HG03159 (cell line): ENCODE measurements at regions not wholly inside any gene's neighbourhood (a gene's known extent, or its start where the extent isn't known, plus 50 kb on each side); places are given as distances from the start of the nearest gene placed in this dataset.

ENCODE experiments used
- ATAC-seq: cut with Tn5 transposase; IDR thresholded peaks from one replicate; pipeline ENCODE4 v1.9.1; 2021; ENCODE audit warnings: mild to moderate bottlenecking, moderate library complexity; ENCODE audit not compliant: unreplicated experiment

- ATAC-seq = no peak
These were observed 131.0 kb downstream of the PDGFRA start for GRCh38 chr4:54359919-54360650.

DNA sequence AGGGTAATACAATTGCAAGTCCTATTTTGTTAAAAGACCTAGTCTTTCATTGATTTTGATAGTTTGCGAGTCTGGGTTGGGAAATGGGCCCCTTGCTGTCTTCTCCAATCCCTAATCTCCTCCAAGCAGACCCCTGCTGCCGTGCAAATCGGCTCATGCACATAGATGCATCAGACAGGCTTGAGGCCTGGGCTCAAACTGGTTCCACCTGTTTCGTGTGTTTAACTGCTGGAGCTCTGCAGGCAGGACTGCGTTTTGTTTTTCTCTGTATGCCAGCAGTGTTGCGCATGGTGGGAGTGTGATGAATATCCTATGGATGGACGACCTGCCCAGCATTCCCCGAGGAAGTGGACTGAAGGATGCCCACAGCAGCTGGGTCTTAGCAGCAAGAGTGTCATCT lies 133.9 kb downstream of the PDGFRA start:
- no peak for ATAC-seq

- no peak for ATAC-seq
These were observed 136.6 kb downstream of the PDGFRA start for GRCh38 chr4:54365691-54366090.

DNA sequence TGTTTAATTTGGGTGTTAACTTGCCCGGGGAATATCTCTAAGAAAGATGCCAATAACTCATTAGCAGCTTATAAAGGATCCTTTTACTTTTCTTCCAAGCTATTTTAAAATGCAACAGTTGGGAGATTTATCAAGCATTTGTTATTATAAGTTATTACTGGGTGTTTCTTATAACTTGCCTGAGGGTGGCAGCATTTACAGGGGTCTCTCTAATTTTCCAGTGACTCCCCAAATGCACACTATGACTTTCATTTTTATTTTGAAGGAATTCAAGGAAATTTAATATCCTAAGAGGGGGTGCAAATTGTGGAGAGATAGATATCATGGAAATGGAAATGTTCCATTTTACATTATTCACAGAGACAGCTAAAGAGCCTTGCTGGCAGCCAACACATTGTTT lies 138.0 kb downstream of the PDGFRA start:
- ATAC-seq = no peak

DNA sequence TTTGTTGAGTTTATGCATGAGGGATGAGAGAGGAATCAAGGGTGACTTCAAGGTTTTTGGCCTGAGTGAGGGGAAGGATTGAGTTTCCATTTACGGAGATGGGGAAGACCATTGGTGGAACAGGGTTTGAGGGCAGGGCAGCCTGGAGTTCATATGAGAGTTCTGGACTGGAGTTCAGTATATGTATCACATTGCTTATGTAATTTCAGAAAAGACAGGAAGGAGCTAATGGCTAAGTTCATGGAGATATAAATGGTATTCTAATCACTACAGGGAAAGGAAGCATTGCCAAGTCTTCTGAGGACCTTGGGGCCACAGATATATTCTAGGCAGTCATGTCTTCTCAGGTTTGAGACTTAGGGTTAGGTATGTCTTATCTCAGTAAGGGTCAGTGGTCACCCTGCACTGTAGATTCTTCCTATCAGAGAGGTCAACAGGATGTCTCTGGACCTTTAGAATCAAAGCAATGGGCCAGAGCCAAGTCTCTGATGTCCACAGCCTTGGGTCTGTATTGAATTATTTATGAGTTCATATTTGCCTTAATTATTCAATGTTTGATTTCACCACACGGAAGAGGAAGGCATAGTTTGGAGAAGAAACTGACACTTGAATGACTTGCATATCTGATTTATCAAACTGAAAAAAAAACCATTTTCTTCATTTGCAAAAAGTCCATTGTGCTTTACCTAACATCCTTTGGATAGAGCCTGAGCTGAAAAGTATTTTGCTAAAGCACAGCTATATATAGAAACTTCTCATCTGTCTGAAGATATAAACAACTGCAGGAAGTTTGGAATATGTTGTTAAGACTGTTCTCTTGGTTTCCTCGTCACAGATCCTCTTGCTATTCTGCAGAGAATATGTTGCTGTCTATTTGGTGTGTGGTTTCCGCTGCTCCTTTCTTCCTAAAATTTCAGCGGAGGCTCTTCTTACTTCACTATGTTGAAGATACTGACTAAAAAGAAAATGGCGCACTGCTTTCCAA lies 139.5 kb downstream of the PDGFRA start:
- no peak for ATAC-seq

GRCh38 chr4:54371173-54371572 lies 142.1 kb downstream of the PDGFRA start:
- ATAC-seq = no peak

DNA sequence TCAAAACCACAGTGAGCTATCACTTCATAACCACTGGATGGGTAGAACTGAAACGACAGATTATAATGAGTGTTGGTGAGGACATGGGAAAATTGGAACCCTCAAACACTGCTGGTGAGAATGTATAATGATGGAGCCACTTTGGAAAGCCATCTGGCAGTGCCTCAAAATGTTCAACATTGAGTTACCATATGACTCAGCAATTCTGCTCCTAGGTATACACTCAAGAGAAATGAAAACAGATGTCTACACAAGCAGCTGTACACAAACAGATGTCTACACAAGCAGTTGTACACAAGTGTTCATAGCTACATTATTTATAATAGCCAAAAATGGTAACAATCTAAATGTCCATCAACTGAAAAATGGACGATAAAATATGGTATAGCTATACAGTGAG lies 143.9 kb downstream of the PDGFRA start:
- no peak for ATAC-seq

- ATAC-seq = no peak
These were observed 144.7 kb downstream of the PDGFRA start for GRCh38 chr4:54373718-54374210.

DNA sequence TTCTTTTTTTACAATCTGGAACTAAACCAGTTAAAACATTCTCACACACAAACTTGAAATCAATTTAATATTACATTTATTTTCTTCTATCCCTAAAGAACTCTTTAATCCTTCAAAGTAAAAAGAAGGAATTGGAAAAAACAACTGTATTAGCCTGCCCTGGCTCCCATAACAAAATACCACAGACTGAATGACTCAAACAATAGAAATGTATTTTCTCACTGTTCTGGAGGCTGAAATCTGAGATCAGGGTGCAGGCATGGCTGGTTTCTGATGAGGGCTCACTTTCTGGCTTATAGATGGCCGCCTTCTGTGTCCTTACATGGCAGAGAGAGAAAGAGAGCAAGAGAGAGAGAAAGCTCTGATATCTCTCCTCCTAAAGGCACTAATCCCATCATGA lies 149.4 kb downstream of the PDGFRA start:
- ATAC-seq = no peak

GRCh38 chr4:54384152-54384551 lies 155.1 kb downstream of the PDGFRA start:
- ATAC-seq = no peak

DNA sequence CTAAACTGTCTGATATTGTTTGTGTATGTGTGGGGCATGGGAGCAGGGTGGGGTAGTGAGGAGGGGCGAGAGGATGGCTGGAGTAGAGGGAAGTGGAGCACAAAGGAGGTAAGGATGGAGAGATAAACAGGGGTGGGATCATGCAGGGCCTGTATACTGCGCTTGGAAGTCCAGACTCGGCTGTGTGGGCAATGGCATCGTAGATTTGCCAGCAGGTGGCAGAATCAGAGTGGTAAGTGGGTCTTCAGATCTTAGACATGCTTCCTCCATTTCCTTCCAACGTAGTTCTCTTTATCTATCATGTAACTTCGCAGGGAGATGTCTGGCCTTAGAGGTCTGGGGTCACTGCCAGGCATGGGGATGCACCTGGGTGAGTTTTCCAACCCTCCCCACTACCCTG lies 155.5 kb downstream of the PDGFRA start:
- no peak for ATAC-seq

GRCh38 chr4:54386042-54386669 lies 157.1 kb downstream of the PDGFRA start:
- ATAC-seq = no peak

- no peak for ATAC-seq
These were observed 157.6 kb downstream of the PDGFRA start for GRCh38 chr4:54386693-54387092.

DNA sequence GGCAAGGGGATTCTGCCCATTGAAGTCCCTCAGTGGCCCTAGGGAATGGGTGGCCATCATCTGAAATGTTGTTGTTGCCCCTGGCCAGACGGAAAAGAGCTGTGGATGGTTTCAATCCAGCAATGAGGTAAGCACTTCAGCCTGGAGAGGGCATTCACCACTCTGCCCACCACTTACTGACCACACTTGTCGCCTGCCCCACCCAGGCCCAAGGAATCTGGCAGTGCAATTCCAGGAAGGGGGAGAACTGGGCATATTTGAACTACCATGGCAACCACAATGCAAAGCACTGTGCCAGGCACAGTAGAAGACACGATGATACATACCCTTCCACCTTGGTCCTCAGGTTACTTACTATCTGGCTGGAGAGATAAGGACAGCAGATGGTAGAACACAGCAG lies 161.6 kb downstream of the PDGFRA start:
- no peak for ATAC-seq

- no peak for ATAC-seq
These were observed 162.0 kb downstream of the PDGFRA start for GRCh38 chr4:54391104-54391503.

DNA sequence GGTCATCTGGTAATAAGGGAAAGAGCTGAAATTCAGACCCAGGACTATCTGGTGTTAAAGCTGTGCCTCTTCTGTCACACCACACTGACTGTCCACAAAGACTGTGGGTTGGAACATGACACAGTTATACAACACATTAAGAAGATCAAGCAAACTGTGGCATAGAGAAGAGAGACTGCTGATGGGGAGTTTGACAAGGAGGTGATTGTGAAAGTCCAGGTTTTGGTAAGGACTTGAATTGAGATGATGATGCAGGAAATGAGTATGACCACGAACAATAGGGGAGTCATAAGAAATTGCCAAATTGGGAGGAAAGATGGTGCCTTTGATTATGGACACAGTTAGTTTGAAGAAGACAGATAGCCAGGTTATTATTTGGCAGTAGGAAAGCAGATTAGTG lies 163.4 kb downstream of the PDGFRA start:
- no peak for ATAC-seq

GRCh38 chr4:54393243-54393642 lies 164.2 kb downstream of the PDGFRA start:
- no peak for ATAC-seq

- ATAC-seq = no peak
These were observed 166.0 kb downstream of the PDGFRA start for GRCh38 chr4:54395013-54395527.

- no peak for ATAC-seq
These were observed 171.1 kb downstream of the PDGFRA start for GRCh38 chr4:54400188-54400587.

- no peak for ATAC-seq
These were observed 171.7 kb downstream of the PDGFRA start for GRCh38 chr4:54400802-54401201.

GRCh38 chr4:54402880-54403480 lies 173.9 kb downstream of the PDGFRA start:
- no peak for ATAC-seq
